MM.1S (cell line): ENCODE measurements at regions not wholly inside any gene's neighbourhood (a gene's known extent, or its start where the extent isn't known, plus 50 kb on each side); places are given as distances from the start of the nearest gene placed in this dataset.
"Not testable (repeated sequence)": the region's sequence is repeated elsewhere in the genome, so short reads cannot be mapped to it uniquely, and the experiment has no call there.

ENCODE experiments used
- DNase-seq: peaks from one replicate; pipeline ENCODE4 v3.0.0-alpha.2; 2015
- H2AFZ ChIP-seq: fragments of 300-600 bp; sonication (generic); 2 replicates; pipeline ENCODE4 v1.6.0; 2016; ENCODE audit warnings: antibody characterized with exemption, low read length
- H3F3A ChIP-seq: fragments of 300-600 bp; sonication (generic); 2 replicates; pipeline ENCODE4 v1.6.1; 2016; ENCODE audit warnings: mild to moderate bottlenecking, antibody characterized with exemption, low read length, moderate library complexity, mixed read lengths; ENCODE audit not compliant: insufficient read depth
- H3K27ac ChIP-seq: fragments of 300-600 bp; sonication (generic); 2 replicates; pipeline ENCODE4 v1.5.1; 2016; ENCODE audit warnings: mild to moderate bottlenecking, low read length
- H3K27me3 ChIP-seq: fragments of 300-600 bp; sonication (generic); replicated peaks from 2 replicates; pipeline ENCODE4 v1.6.0; 2016; ENCODE audit warnings: low read length; ENCODE audit not compliant: insufficient read depth
- H3K36me3 ChIP-seq: fragments of 300-600 bp; sonication (generic); replicated peaks from 2 replicates; pipeline ENCODE4 v1.6.1; 2016; ENCODE audit warnings: mild to moderate bottlenecking, low read length, mixed read lengths; ENCODE audit not compliant: insufficient read depth
- H3K4me1 ChIP-seq: fragments of 300-600 bp; sonication (generic); 2 replicates; pipeline ENCODE4 v1.6.1; 2016; ENCODE audit warnings: low read length, mixed read lengths
- H3K4me2 ChIP-seq: fragments of 300-600 bp; sonication (generic); 2 replicates; pipeline ENCODE4 v1.6.0; 2016; ENCODE audit warnings: low read depth, low read length
- H3K4me3 ChIP-seq: fragments of 300-600 bp; sonication (generic); 2 replicates; pipeline ENCODE4 v1.5.1; 2016; ENCODE audit warnings: low read length, mixed read lengths
- H3K79me2 ChIP-seq: fragments of 300-600 bp; sonication (generic); 2 replicates; pipeline ENCODE4 v1.6.1; 2016; ENCODE audit warnings: mixed run types, low read length, mixed read lengths
- H3K9ac ChIP-seq: fragments of 300-600 bp; sonication (generic); 2 replicates; pipeline ENCODE4 v1.6.1; 2016; ENCODE audit warnings: low read length, mixed read lengths
- H3K9me2 ChIP-seq: fragments of 300-600 bp; sonication (generic); replicated peaks from 2 replicates; pipeline ENCODE4 v1.6.1; 2016; ENCODE audit warnings: mild to moderate bottlenecking, low read length, mixed read lengths; ENCODE audit not compliant: insufficient read depth
- H3K9me3 ChIP-seq: fragments of 300-600 bp; sonication (generic); replicated peaks from 2 replicates; pipeline ENCODE4 v1.6.1; 2016; ENCODE audit warnings: mild to moderate bottlenecking, low read length, mixed read lengths; ENCODE audit not compliant: insufficient read depth
- H4K20me1 ChIP-seq: fragments of 300-600 bp; sonication (generic); 2 replicates; pipeline ENCODE4 v1.6.1; 2016; ENCODE audit warnings: mild to moderate bottlenecking, low read length, moderate library complexity, mixed read lengths; ENCODE audit not compliant: insufficient read depth
- EZH2 ChIP-seq: fragments of 300-600 bp; sonication (generic); optimal IDR thresholded peaks from 2 replicates; pipeline ENCODE3; 2017; ENCODE audit warnings: low read depth, mild to moderate bottlenecking, antibody characterized with exemption, low read length, mixed read lengths
- EZH2phosphoT487 ChIP-seq: fragments of 300-600 bp; sonication (generic); IDR thresholded peaks from 2 replicates; pipeline ENCODE4 v1.6.1; 2018; ENCODE audit warnings: antibody characterized with exemption, low read length
- TF ChIP-seq, protein P1 (sequence below): fragments of 300-600 bp; sonication (generic); IDR thresholded peaks from 2 replicates; pipeline ENCODE4 v1.5.1; 2016; ENCODE audit warnings: antibody characterized with exemption, low read length, mixed read lengths

DNA sequence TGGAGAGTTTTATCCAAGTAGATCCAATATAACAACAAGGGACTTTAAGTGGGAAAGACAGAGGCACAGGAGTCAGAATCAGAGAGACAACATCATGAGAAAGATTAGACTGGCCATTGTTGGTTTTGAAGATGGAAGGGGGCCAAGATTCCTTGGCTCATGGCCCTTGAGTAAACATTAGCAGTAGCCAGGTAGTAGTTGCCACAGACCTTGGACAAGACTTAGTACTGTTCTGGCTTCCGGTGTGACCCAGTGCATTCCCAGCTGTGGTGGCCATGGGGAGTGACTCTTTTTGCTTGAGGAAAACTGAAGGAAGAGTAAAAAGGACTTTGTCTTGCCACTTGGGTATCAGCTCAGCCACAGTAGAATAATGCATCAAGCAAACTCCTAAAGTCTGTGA, 462.2 kb upstream of the CPXCR1 start:
- Histone ChIP-seq H4K20me1 (no peaks in the 10 kb centered on the region), H3K9me2 (no peaks in the 10 kb centered on the region), H3K79me2 (no peaks in the 10 kb centered on the region), H3F3A (no peaks in the 10 kb centered on the region), H3K27ac (no peak overlapping the region), H3K4me1 (no peaks in the 10 kb centered on the region), H3K4me3 (no peak overlapping the region), H3K9me3 (no peaks in the 10 kb centered on the region), H2AFZ (no peak overlapping the region), H3K36me3 (no peaks in the 10 kb centered on the region), H3K27me3 (no peaks in the 10 kb centered on the region), H3K9ac (no peak overlapping the region), H3K4me2 (no peak overlapping the region)
- DNase-seq, result no peak
- TF ChIP-seq EZH2phosphoT487, result no peak
- TF ChIP-seq, protein P1, sequence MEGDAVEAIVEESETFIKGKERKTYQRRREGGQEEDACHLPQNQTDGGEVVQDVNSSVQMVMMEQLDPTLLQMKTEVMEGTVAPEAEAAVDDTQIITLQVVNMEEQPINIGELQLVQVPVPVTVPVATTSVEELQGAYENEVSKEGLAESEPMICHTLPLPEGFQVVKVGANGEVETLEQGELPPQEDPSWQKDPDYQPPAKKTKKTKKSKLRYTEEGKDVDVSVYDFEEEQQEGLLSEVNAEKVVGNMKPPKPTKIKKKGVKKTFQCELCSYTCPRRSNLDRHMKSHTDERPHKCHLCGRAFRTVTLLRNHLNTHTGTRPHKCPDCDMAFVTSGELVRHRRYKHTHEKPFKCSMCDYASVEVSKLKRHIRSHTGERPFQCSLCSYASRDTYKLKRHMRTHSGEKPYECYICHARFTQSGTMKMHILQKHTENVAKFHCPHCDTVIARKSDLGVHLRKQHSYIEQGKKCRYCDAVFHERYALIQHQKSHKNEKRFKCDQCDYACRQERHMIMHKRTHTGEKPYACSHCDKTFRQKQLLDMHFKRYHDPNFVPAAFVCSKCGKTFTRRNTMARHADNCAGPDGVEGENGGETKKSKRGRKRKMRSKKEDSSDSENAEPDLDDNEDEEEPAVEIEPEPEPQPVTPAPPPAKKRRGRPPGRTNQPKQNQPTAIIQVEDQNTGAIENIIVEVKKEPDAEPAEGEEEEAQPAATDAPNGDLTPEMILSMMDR, result no peak
- no peak for TF ChIP-seq EZH2

DNA sequence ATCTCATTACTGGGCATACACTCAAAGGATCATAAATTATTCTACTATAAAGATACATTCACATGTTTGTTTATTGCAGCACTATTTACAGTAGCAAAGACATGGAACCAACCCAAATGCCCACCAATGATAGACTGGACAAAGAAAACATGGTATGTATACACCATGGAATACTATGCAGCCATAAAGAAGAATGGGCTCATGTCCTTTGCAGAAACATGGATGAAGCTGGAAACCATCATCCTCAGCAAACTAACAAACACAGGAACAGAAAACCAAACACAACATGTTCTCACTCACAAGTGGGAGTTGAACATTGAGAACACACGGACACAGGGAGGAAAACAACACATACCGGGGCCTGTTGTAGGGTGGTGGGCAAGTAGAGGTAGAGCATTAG, 433.1 kb upstream of the CPXCR1 start:
- H3K27ac ChIP-seq, H3K27me3 ChIP-seq, DNase-seq, H3K79me2 ChIP-seq, H3K4me1 ChIP-seq, H3F3A ChIP-seq, H3K9ac ChIP-seq, H3K4me2 ChIP-seq, H4K20me1 ChIP-seq, H3K4me3 ChIP-seq, H2AFZ ChIP-seq, H3K36me3 ChIP-seq, H3K9me2 ChIP-seq, H3K9me3 ChIP-seq: not testable (repeated sequence)

DNA sequence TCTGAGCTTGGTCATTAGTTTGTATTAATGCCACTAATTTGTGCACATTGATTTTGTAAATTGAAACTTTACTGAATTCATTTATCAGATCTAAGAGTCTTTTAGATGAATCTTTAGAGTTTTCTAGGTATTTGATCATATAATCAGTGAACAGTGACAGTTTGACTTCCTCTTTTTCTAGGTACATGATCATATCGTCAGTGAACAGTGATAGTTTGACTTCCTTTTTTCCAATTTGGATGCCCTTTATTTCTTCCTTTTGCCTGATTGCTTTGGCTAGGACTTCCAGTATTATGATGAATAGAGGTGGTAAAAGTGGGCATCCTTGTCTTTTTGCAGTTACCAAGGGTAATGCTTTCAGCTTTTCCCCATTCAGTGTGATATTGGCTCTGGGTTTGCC, 421.4 kb upstream of the CPXCR1 start:
- no peaks in the 10 kb centered on the region for H3K36me3 ChIP-seq
- no peaks in the 10 kb centered on the region for H3K9me2 ChIP-seq
- H3K9me3 ChIP-seq, result no peaks in the 10 kb centered on the region
- H3K4me3 ChIP-seq, result no peak overlapping the region
- no peaks in the 10 kb centered on the region for H3K4me1 ChIP-seq
- no peak overlapping the region for H3K27ac ChIP-seq
- no peaks in the 10 kb centered on the region for H3F3A ChIP-seq
- H4K20me1 ChIP-seq, result no peaks in the 10 kb centered on the region
- TF ChIP-seq EZH2phosphoT487, result no peak
- no peak for TF ChIP-seq EZH2
- TF ChIP-seq, protein P1, result no peak
- no peaks in the 10 kb centered on the region for H3K27me3 ChIP-seq
- H3K79me2 ChIP-seq, result no peaks in the 10 kb centered on the region
- H3K4me2 ChIP-seq, result no peak overlapping the region
- no peak overlapping the region for H2AFZ ChIP-seq
- no peak overlapping the region for H3K9ac ChIP-seq
- DNase-seq, result no peak

DNA sequence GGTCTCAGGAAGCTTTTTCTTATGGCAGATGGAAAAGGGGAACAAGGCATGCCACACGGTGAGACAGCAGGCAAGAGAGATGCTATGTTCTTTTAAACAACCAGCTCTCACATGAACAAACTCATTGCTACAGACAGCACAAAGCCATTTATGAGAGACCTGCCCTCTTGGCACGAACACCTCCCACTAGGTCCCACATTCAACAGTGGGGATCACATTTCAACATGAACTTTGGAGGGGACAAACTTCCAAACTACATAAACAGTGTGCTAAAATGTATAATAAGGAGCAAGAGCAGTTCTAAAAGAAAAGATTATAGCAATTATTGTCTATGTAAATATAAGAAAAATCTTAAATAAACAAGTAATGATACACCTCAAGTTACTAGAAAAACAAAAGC, 391.8 kb upstream of the CPXCR1 start:
- Histone ChIP-seq H3K27ac (no peak overlapping the region), H3K9ac (no peak overlapping the region), H3K79me2 (no peaks in the 10 kb centered on the region), H3K4me2 (no peak overlapping the region), H2AFZ (no peak overlapping the region), H3K9me3 (no peaks in the 10 kb centered on the region), H3K36me3 (no peaks in the 10 kb centered on the region), H3K9me2 (no peaks in the 10 kb centered on the region), H3F3A (no peaks in the 10 kb centered on the region), H4K20me1 (no peaks in the 10 kb centered on the region), H3K4me1 (no peaks in the 10 kb centered on the region), H3K4me3 (no peak overlapping the region), H3K27me3 (no peaks in the 10 kb centered on the region)
- no peak for DNase-seq
- TF ChIP-seq EZH2phosphoT487, result no peak
- TF ChIP-seq, protein P1, result no peak
- TF ChIP-seq EZH2, result no peak
